Endothelial cell (in vitro differentiated cells): ENCODE measurements at regions not wholly inside any gene's neighbourhood (a gene's known extent, or its start where the extent isn't known, plus 50 kb on each side); places are given as distances from the start of the nearest gene placed in this dataset.
"Not testable (repeated sequence)": the region's sequence is repeated elsewhere in the genome, so short reads cannot be mapped to it uniquely, and the experiment has no call there.

Experiments used
- DNase-seq: peaks from one replicate; pipeline ENCODE4 v3.0.0; 2021; ENCODE audit warnings: low spot score
- H3K27ac Mint-ChIP-seq: one replicate; pipeline ENCODE4 v1.8.0; 2021; ENCODE audit warnings: mixed read lengths, inconsistent platforms; ENCODE audit not compliant: unreplicated experiment
- H3K27me3 Mint-ChIP-seq: one replicate; pipeline ENCODE4 v1.8.0; 2021; ENCODE audit warnings: mild to moderate bottlenecking, moderate library complexity, mixed read lengths, inconsistent platforms; ENCODE audit not compliant: unreplicated experiment
- H3K36me3 Mint-ChIP-seq: one replicate; pipeline ENCODE4 v1.8.0; 2021; ENCODE audit warnings: mild to moderate bottlenecking, low read depth, mixed read lengths, inconsistent platforms; ENCODE audit not compliant: unreplicated experiment
- H3K4me1 Mint-ChIP-seq: one replicate; pipeline ENCODE4 v1.8.0; 2021; ENCODE audit warnings: mild to moderate bottlenecking, mixed read lengths, inconsistent platforms; ENCODE audit not compliant: unreplicated experiment
- H3K4me3 Mint-ChIP-seq: one replicate; pipeline ENCODE4 v1.8.0; 2021; ENCODE audit warnings: mild to moderate bottlenecking, mixed read lengths, inconsistent platforms; ENCODE audit not compliant: unreplicated experiment
- H3K9me3 Mint-ChIP-seq: one replicate; pipeline ENCODE4 v1.8.0; 2021; ENCODE audit warnings: mixed read lengths, inconsistent platforms; ENCODE audit not compliant: unreplicated experiment
- TF ChIP-seq, protein P1 (sequence below): fragments of 200-600 bp; sonication (generic); IDR thresholded peaks from one replicate; pipeline ENCODE4 v1.5.0; 2021; ENCODE audit warnings: antibody characterized with exemption; ENCODE audit not compliant: unreplicated experiment

DNA sequence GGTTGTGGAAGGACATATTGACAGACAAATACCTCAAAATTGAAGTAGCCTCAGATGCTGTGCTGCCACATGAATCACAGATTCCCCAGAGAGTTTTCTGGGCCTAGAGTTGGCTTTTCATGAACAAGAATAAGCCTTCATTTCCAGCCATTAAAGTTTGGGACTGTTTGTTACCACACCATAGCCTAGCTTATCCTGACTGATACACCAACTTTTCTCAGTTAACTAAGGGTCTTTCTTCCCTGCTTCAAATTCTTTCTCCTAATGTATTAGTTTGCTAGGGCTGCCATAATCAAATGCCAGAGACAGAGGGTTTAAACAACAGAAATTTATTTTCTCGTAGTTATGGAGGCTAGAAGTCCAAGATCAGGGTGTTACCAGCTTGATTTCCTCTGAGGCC lies 237.4 kb upstream of the ZFP64 start:
- no peaks in the 10 kb centered on the region for H3K4me1 Mint-ChIP-seq
- TF ChIP-seq, protein P1, sequence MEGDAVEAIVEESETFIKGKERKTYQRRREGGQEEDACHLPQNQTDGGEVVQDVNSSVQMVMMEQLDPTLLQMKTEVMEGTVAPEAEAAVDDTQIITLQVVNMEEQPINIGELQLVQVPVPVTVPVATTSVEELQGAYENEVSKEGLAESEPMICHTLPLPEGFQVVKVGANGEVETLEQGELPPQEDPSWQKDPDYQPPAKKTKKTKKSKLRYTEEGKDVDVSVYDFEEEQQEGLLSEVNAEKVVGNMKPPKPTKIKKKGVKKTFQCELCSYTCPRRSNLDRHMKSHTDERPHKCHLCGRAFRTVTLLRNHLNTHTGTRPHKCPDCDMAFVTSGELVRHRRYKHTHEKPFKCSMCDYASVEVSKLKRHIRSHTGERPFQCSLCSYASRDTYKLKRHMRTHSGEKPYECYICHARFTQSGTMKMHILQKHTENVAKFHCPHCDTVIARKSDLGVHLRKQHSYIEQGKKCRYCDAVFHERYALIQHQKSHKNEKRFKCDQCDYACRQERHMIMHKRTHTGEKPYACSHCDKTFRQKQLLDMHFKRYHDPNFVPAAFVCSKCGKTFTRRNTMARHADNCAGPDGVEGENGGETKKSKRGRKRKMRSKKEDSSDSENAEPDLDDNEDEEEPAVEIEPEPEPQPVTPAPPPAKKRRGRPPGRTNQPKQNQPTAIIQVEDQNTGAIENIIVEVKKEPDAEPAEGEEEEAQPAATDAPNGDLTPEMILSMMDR = no peak
- H3K36me3 Mint-ChIP-seq = no peaks in the 10 kb centered on the region
- H3K9me3 Mint-ChIP-seq = no peaks in the 10 kb centered on the region
- no peak for DNase-seq
- peaks cover 4% of the 10 kb centered on the region for H3K27me3 Mint-ChIP-seq
- no peak overlapping the region for H3K27ac Mint-ChIP-seq
- H3K4me3 Mint-ChIP-seq = no peak overlapping the region

GRCh38 chr20:52427960-52428359 lies 236.4 kb upstream of the ZFP64 start:
- H3K4me1 Mint-ChIP-seq = no peaks in the 10 kb centered on the region
- H3K27me3 Mint-ChIP-seq = peaks cover 4% of the 10 kb centered on the region
- no peak for DNase-seq
- TF ChIP-seq, protein P1 = no peak
- no peak overlapping the region for H3K27ac Mint-ChIP-seq
- H3K36me3 Mint-ChIP-seq = no peaks in the 10 kb centered on the region
- no peak overlapping the region for H3K4me3 Mint-ChIP-seq
- no peaks in the 10 kb centered on the region for H3K9me3 Mint-ChIP-seq

GRCh38 chr20:52426856-52427255 lies 235.3 kb upstream of the ZFP64 start:
- TF ChIP-seq, protein P1 = no peak
- Mint-ChIP-seq H3K4me1 (no peaks in the 10 kb centered on the region), H3K36me3 (no peaks in the 10 kb centered on the region), H3K27me3 (peaks cover 4% of the 10 kb centered on the region), H3K4me3 (no peak overlapping the region), H3K9me3 (no peaks in the 10 kb centered on the region), H3K27ac (no peak overlapping the region)
- DNase-seq = no peak

DNA sequence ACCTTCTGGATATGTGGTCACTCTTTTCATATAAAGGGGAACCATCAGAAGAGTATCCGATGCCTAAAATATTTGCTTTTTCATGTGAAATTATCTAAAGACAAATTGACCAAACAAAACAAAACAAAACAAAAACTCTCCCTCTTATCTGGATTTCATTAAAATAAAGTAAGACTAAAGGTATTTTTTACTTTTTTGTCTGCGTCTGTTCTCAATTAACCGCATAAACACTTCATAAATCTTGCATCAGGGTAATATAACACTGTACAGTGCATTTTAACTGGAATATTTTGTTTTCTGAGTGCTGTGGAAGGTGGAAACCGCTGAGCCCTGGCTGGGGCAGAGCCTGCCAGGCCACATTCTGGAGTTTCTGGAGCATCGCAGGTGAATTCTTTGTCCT lies 234.1 kb upstream of the ZFP64 start:
- no peak overlapping the region for H3K27ac Mint-ChIP-seq
- H3K4me1 Mint-ChIP-seq = no peaks in the 10 kb centered on the region
- peaks cover 4% of the 10 kb centered on the region for H3K27me3 Mint-ChIP-seq
- H3K4me3 Mint-ChIP-seq = no peak overlapping the region
- no peaks in the 10 kb centered on the region for H3K9me3 Mint-ChIP-seq
- DNase-seq = no peak
- TF ChIP-seq, protein P1 = no peak
- no peaks in the 10 kb centered on the region for H3K36me3 Mint-ChIP-seq

GRCh38 chr20:52425253-52425652 lies 233.7 kb upstream of the ZFP64 start:
- no peak overlapping the region for H3K4me3 Mint-ChIP-seq
- TF ChIP-seq, protein P1 = no peak
- no peaks in the 10 kb centered on the region for H3K4me1 Mint-ChIP-seq
- H3K27me3 Mint-ChIP-seq = peaks cover 4% of the 10 kb centered on the region
- no peaks in the 10 kb centered on the region for H3K36me3 Mint-ChIP-seq
- no peak for DNase-seq
- no peak overlapping the region for H3K27ac Mint-ChIP-seq
- H3K9me3 Mint-ChIP-seq = no peaks in the 10 kb centered on the region

GRCh38 chr20:52424357-52424942 lies 232.9 kb upstream of the ZFP64 start:
- not testable (repeated sequence) for H3K4me1 Mint-ChIP-seq, H3K27me3 Mint-ChIP-seq, H3K27ac Mint-ChIP-seq, H3K9me3 Mint-ChIP-seq, DNase-seq, H3K4me3 Mint-ChIP-seq, H3K36me3 Mint-ChIP-seq

- not testable (repeated sequence) for H3K4me3 Mint-ChIP-seq, H3K27me3 Mint-ChIP-seq, H3K27ac Mint-ChIP-seq, H3K4me1 Mint-ChIP-seq, DNase-seq, H3K9me3 Mint-ChIP-seq, H3K36me3 Mint-ChIP-seq
These were observed 232.1 kb upstream of the ZFP64 start for GRCh38 chr20:52423536-52424140.
